HFF-Myc (cell line): ENCODE measurements at regions not wholly inside any gene's neighbourhood (a gene's known extent, or its start where the extent isn't known, plus 50 kb on each side); places are given as distances from the start of the nearest gene placed in this dataset.
A peak's percentile ranks its signal among the peaks of the same experiment; 100 is the strongest.

Experiments
- DNase-seq: peaks from one replicate; pipeline ENCODE4 v3.0.0-alpha.2; 2011; ENCODE audit warnings: low read depth; ENCODE audit errors: extremely low read depth
- H3K4me3 ChIP-seq: replicated peaks from 2 replicates; pipeline ENCODE4 v1.5.1; 2011; ENCODE audit warnings: low read depth, mild to moderate bottlenecking, control low read depth, low read length
- TF ChIP-seq, protein P1 (sequence below): IDR thresholded peaks from 2 replicates; pipeline ENCODE4 v1.5.1; 2012; ENCODE audit warnings: mild to moderate bottlenecking, low read depth, low read length, control low read depth; ENCODE audit errors: missing control alignments

DNA sequence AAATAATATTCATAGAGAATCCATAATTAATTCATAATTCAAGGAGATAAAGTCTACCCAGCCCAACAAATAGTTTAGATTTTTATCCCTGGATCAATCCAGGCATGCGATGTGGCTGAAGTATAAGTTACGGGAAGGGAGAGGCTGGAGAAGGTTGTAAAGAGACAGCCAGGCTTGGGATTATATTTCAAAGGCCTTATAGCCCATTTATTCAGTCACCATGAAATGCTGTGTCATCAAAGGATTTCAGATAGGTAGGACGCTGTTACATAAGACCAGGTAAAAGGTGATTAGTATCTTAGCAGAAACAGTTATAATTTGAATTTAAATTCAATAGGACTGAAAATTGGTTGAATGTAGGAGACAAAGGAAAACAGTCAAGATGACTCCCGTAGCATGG lies 73.0 kb upstream of the NFKB1 start:
- H3K4me3 ChIP-seq, result no peak overlapping the region
- TF ChIP-seq, protein P1, sequence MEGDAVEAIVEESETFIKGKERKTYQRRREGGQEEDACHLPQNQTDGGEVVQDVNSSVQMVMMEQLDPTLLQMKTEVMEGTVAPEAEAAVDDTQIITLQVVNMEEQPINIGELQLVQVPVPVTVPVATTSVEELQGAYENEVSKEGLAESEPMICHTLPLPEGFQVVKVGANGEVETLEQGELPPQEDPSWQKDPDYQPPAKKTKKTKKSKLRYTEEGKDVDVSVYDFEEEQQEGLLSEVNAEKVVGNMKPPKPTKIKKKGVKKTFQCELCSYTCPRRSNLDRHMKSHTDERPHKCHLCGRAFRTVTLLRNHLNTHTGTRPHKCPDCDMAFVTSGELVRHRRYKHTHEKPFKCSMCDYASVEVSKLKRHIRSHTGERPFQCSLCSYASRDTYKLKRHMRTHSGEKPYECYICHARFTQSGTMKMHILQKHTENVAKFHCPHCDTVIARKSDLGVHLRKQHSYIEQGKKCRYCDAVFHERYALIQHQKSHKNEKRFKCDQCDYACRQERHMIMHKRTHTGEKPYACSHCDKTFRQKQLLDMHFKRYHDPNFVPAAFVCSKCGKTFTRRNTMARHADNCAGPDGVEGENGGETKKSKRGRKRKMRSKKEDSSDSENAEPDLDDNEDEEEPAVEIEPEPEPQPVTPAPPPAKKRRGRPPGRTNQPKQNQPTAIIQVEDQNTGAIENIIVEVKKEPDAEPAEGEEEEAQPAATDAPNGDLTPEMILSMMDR, result no peak
- DNase-seq, result no peak

DNA sequence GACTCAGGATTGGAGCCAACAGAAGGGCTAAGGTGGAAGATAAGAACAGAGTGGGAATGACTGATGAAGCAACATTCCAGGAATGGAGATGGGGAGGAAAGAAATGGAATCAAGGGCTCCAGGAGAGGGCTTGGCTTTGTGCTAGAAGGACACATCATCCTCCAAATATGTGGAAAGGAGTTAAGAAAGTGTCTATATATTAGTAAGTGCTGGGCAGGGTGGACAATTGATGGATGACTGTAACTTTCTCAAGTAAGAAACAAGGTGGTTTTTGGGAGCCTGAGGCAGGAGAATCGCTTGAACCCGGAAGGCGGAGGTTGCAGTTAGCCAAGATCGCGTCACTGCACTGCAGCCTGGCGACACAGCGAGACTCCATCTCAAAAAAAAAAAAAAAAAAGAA lies 71.6 kb upstream of the NFKB1 start:
- peak; percentile 9 for DNase-seq
- TF ChIP-seq, protein P1, result no peak
- H3K4me3 ChIP-seq, result no peak overlapping the region

DNA sequence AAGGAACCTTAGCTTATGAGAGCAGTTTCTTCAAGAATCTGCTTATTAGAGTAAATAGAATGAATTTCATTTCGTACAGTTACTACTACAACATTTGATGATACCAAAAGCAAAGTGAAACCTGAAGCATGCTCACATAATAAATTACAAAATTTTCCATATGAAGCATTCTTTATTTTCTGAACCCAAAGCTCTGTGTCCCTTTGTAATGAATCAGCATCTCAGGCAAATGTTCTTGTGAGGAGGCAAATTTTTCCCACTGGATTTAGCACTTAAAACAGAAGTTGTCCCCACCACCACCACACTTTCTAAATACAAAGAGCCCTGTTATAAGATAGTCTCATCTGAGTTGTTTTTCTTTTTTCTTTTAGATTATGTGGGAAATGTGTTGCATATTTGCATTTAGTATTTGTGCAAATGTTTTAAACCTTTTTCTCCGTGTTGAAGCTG lies 70.7 kb upstream of the NFKB1 start:
- DNase-seq, result no peak
- H3K4me3 ChIP-seq, result peak overlapping the region; percentile 51
- TF ChIP-seq, protein P1, result no peak

DNA sequence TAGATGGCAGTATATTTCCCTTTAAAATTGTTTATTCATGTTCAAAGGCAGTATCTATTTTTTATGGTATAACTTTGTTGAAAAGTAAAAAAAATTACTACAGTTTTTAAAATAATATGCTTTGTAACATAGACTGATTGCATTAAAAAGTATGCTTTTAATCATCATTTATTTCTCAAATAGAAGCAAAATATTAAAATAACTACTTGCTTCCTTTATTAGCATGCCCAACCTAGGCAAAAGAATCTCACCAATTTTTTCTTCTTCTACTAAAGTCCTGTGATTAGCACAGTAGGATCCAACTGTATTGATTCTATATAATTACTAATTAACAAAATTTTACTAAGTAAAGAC lies 69.6 kb upstream of the NFKB1 start:
- no peak for DNase-seq
- peak overlapping the region; percentile 51; the same call in 1 of the 2 replicates for H3K4me3 ChIP-seq
- TF ChIP-seq, protein P1, result peak; percentile 0

DNA sequence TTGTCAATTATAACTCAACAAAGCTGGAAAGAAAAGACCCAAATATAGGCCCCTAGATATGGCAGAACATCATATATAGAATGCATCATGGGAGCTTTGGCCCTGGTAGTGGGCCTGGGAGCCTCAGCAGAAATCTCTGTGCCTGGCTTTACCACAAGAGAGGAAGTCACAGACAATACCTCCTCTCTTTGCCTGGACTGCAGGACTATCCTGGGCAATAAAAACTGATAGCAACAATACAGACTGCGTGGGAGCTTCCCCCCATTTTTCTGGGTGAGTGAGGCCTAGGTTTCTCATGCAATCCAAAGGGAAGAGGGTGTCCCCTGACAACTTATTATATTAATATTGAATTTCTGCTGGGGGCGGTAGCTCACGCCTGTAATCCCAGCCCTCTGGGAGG lies 64.0 kb upstream of the NFKB1 start:
- no peak for DNase-seq
- H3K4me3 ChIP-seq, result no peak overlapping the region
- TF ChIP-seq, protein P1, result no peak

DNA sequence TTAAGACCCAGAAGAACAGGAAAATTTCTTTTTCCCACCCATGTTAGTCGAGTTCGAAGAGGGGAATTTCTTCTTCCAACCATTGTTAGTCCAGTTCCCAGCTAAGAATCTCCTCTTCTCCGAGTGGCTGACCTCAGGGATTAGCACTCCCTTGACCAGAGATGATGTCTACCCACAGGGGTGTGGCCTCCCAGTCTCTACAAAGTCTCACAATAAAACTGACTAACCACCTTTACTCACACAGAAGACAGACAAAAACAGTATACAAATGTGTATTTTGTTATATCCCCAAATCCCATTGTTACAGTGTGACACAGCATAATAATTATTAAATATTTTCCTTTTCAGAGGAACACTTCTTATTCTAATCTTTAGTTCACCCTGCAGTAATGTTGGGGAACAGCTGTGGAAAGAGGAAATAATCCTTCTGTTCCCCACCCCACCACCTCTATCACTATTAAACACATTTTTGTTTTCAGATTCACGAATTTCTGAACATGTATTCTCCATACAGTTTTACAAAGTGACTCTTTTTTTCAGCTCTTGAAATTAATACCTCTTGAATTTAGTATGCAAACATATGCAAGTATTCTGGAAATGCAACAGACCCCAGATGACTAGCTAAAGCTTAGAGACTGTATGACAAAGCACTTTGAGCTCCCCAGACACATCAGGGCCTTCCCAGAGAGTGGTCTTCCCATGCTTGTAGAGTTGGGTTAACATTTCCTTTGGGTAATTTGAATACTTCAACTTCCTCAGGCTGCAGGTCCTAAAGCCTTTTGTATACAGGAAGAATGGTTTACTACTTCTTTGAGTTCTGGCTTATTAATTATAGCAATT lies 62.5 kb upstream of the NFKB1 start:
- no peak for DNase-seq
- TF ChIP-seq, protein P1, result no peak
- no peak overlapping the region for H3K4me3 ChIP-seq

DNA sequence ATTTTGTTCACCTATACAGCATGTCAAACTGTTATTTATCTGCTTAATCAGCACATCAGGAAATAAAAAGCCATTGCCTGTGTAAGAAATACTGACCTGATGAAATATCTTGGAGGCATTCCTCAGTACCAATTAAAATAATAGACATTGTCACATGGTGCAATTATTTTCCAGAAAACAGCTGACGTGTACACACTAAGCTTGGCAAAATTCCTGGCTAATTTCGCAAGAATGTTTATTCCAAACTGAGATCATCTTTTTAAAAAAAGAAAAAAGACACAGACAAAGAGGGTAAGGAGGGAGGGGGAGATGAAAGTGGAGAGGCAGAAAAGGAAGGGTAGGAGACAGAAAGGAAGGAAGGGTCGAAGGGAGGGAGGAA lies 61.9 kb upstream of the NFKB1 start:
- H3K4me3 ChIP-seq, result no peak overlapping the region
- TF ChIP-seq, protein P1, result no peak
- DNase-seq, result peak; percentile 85
